Brain microvascular endothelial cell (primary cell): ENCODE measurements at regions not wholly inside any gene's neighbourhood (a gene's known extent, or its start where the extent isn't known, plus 50 kb on each side); places are given as distances from the start of the nearest gene placed in this dataset.

Source experiments
- DNase-seq: peaks from one replicate; pipeline ENCODE4 v3.0.0-alpha.2; 2020
- H3K27ac ChIP-seq: fragments of 250-450 bp; sonication (Bioruptor Pico); 2 replicates; pipeline ENCODE4 v1.5.1; 2020; ENCODE audit warnings: mild to moderate bottlenecking, moderate library complexity
- H3K27me3 ChIP-seq: fragments of 250-450 bp; sonication (Bioruptor Pico); replicated peaks from 2 replicates; pipeline ENCODE4 v1.5.1; 2020; ENCODE audit warnings: mild to moderate bottlenecking
- H3K36me3 ChIP-seq: fragments of 250-450 bp; sonication (Bioruptor Pico); replicated peaks from 2 replicates; pipeline ENCODE4 v1.5.1; 2020; ENCODE audit warnings: mild to moderate bottlenecking
- H3K4me3 ChIP-seq: 2 replicates; pipeline ENCODE4 v1.5.1; 2011; ENCODE audit warnings: low read depth, mild to moderate bottlenecking, control low read depth, low read length, moderate library complexity
- CTCF ChIP-seq: IDR thresholded peaks from 2 replicates; pipeline ENCODE4 v1.5.1; 2011; ENCODE audit warnings: low read depth, mild to moderate bottlenecking, moderate library complexity, low read length, control low read depth, inconsistent platforms; ENCODE audit errors: missing control alignments
- in situ Hi-C: cut with HindIII; loops from 2 replicates; pipeline ENCODE4 v1.10.0; 2017; ENCODE audit warnings: low sequenced_read_pairs, low pct_ligation_motif_present

GRCh38 chr2:60007671-60008070 lies 545.8 kb downstream of the BCL11A start:
- no peak for TF ChIP-seq CTCF
- no peaks in the 10 kb centered on the region for H3K27me3 ChIP-seq
- no peak overlapping the region for H3K4me3 ChIP-seq
- DNase-seq = no peak
- in situ Hi-C loops = no loop called here
- H3K27ac ChIP-seq = no peak overlapping the region
- no peaks in the 10 kb centered on the region for H3K36me3 ChIP-seq

- H3K4me3 ChIP-seq = no peak overlapping the region
- no peak for DNase-seq
- no peak overlapping the region for H3K27ac ChIP-seq
- H3K27me3 ChIP-seq = no peaks in the 10 kb centered on the region
- no peak for TF ChIP-seq CTCF
- in situ Hi-C loops = no loop called here
- no peaks in the 10 kb centered on the region for H3K36me3 ChIP-seq
Measured at GRCh38 chr2:60003076-60003475, 550.4 kb downstream of the BCL11A start.

- Histone ChIP-seq H3K27me3 (no peaks in the 10 kb centered on the region), H3K4me3 (no peak overlapping the region), H3K36me3 (no peaks in the 10 kb centered on the region), H3K27ac (no peak overlapping the region)
- TF ChIP-seq CTCF = no peak
- in situ Hi-C loops = no loop called here
- no peak for DNase-seq
Measured at GRCh38 chr2:60002183-60002867, 551.1 kb downstream of the BCL11A start.

- no peak for TF ChIP-seq CTCF
- H3K27ac ChIP-seq = no peak overlapping the region
- H3K4me3 ChIP-seq = no peak overlapping the region
- no peaks in the 10 kb centered on the region for H3K36me3 ChIP-seq
- H3K27me3 ChIP-seq = no peaks in the 10 kb centered on the region
- in situ Hi-C loops = no loop called here
- no peak for DNase-seq
Measured at GRCh38 chr2:60000686-60001085, 552.8 kb downstream of the BCL11A start.

- no peak for TF ChIP-seq CTCF
- in situ Hi-C loops = no loop called here
- DNase-seq = no peak
Measured at GRCh38 chr2:59998324-59998723, 555.1 kb downstream of the BCL11A start.

GRCh38 chr2:59997371-59997770 lies 556.1 kb downstream of the BCL11A start:
- Histone ChIP-seq H3K27me3 (no peaks in the 10 kb centered on the region), H3K27ac (no peak overlapping the region), H3K36me3 (no peaks in the 10 kb centered on the region), H3K4me3 (no peak overlapping the region)
- in situ Hi-C loops = no loop called here
- no peak for TF ChIP-seq CTCF
- DNase-seq = no peak

More at GRCh38 chr2:59998324-59998723, 555.1 kb downstream of the BCL11A start:
- no peak overlapping the region for H3K4me3 ChIP-seq
- no peak overlapping the region for H3K27ac ChIP-seq
- no peaks in the 10 kb centered on the region for H3K27me3 ChIP-seq
- H3K36me3 ChIP-seq = no peaks in the 10 kb centered on the region
